Caco-2 (cell line): ENCODE measurements at regions not wholly inside any gene's neighbourhood (a gene's known extent, or its start where the extent isn't known, plus 50 kb on each side); places are given as distances from the start of the nearest gene placed in this dataset.

Experiments used
- BruUV-seq: library from RNA; stranded (reverse); fragments of 400-500 nt; replicated peaks from 2 replicates; lab custom pipeline; 2021; lab: Mats Ljungman, UMichigan
- CTCF ChIA-PET: fragments of 300-600 bp; sonication (Branson Sonifier 250); formaldehyde crosslinking; loops from one replicate; lab custom pipeline; 2022; ENCODE audit warnings: antibody characterized with exemption; lab: Charles Lee
- POLR2A ChIA-PET: fragments of 300-600 bp; sonication (Branson Sonifier 250); formaldehyde crosslinking; loops from one replicate; lab custom pipeline; 2022; ENCODE audit warnings: antibody characterized with exemption; lab: Charles Lee
- DNase-seq, 2 experiments: peaks; one replicate each; pipeline versions ENCODE4 v3.0.0 to v3.0.0-alpha.2; 2020 to 2022
- H3K27me3 ChIP-seq: replicated peaks from 2 replicates; pipeline ENCODE4 v1.6.0; 2011; ENCODE audit warnings: low read length; ENCODE audit not compliant: control insufficient read depth, insufficient read depth
- H3K36me3 ChIP-seq: 2 replicates; pipeline ENCODE4 v1.5.1; 2011; ENCODE audit warnings: low read length; ENCODE audit not compliant: control insufficient read depth, insufficient read depth
- H3K4me1 ChIP-seq: fragments of 250-450 bp; sonication (Bioruptor Pico); 2 replicates; pipeline ENCODE4 v1.5.1; 2020; ENCODE audit warnings: mild to moderate bottlenecking
- H3K4me3 ChIP-seq: 2 replicates; pipeline ENCODE4 v1.5.1; 2011; ENCODE audit warnings: low read depth, mild to moderate bottlenecking, control low read depth, low read length
- H3K9me3 ChIP-seq: fragments of 250-450 bp; sonication (Bioruptor Pico); 2 replicates; pipeline ENCODE4 v1.5.1; 2020; ENCODE audit warnings: mild to moderate bottlenecking, moderate library complexity
- H3K27ac Mint-ChIP-seq: one replicate; pipeline ENCODE4 v1.8.0; 2022; ENCODE audit warnings: mixed read lengths; ENCODE audit not compliant: unreplicated experiment
- H3K27me3 Mint-ChIP-seq: one replicate; pipeline ENCODE4 v1.8.0; 2022; ENCODE audit warnings: mixed read lengths; ENCODE audit not compliant: insufficient read depth, unreplicated experiment
- H3K36me3 Mint-ChIP-seq: one replicate; pipeline ENCODE4 v1.8.0; 2022; ENCODE audit warnings: mild to moderate bottlenecking, mixed read lengths; ENCODE audit not compliant: insufficient read depth, unreplicated experiment
- H3K4me1 Mint-ChIP-seq: one replicate; pipeline ENCODE4 v1.8.0; 2022; ENCODE audit warnings: low read depth, mixed read lengths; ENCODE audit not compliant: unreplicated experiment
- H3K4me3 Mint-ChIP-seq: one replicate; pipeline ENCODE4 v1.8.0; 2022; ENCODE audit warnings: mild to moderate bottlenecking, moderate library complexity, mixed read lengths; ENCODE audit not compliant: unreplicated experiment
- H3K9me3 Mint-ChIP-seq: one replicate; pipeline ENCODE4 v1.8.0; 2022; ENCODE audit warnings: mixed read lengths; ENCODE audit not compliant: unreplicated experiment
- intact Hi-C: fragments of 100-400 bp; cut with micrococcal nuclease; formaldehyde crosslinking; loops from one replicate; pipeline ENCODE4 v1.10.0; 2022; ENCODE audit not compliant: unreplicated experiment
- TF ChIP-seq, protein P1 (sequence below), 2 experiments: fragments of 200-600 bp in 1 of 2; IDR thresholded peaks; 1 replicate in 1 of 2; 2 replicates in 1 of 2; pipeline versions ENCODE4 v1.5.1 to v1.8.0; 2011 to 2022; ENCODE audit warnings: antibody characterized with exemption in 1 of 2, control low read depth in 1 of 2, inconsistent platforms in 1 of 2, low read depth in 1 of 2, low read length in 1 of 2, mild to moderate bottlenecking in 1 of 2, moderate library complexity in 1 of 2; ENCODE audit not compliant: insufficient read depth in 1 of 2, severe bottlenecking in 1 of 2, unreplicated experiment in 1 of 2

DNA sequence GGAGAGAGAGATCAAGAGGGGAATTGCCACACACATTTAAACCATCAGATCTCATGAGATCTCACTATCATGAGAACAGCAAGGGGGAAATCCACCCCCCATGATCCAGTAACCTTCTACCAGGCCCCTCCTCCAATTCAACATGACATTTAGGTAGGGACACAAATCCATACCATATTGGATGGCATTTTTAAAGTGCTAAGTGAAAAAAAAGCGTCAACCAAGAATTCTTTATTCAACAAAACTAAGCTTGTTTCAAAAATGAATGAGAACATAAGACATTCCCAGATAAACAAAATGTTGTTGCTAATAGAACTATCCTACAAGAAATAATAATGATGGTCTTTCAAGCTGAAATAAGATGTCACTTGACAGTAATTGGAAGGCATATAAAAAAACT, 626.2 kb upstream of the LRRTM1 start:
- Mint-ChIP-seq H3K9me3 (peaks cover 26% of the 10 kb centered on the region), H3K4me3 (no peak overlapping the region), H3K27ac (no peak overlapping the region), H3K4me1 (no peaks in the 10 kb centered on the region), H3K36me3 (no peaks in the 10 kb centered on the region), H3K27me3 (no peaks in the 10 kb centered on the region)
- intact Hi-C loops, result no loop called here
- TF ChIP-seq, protein P1, sequence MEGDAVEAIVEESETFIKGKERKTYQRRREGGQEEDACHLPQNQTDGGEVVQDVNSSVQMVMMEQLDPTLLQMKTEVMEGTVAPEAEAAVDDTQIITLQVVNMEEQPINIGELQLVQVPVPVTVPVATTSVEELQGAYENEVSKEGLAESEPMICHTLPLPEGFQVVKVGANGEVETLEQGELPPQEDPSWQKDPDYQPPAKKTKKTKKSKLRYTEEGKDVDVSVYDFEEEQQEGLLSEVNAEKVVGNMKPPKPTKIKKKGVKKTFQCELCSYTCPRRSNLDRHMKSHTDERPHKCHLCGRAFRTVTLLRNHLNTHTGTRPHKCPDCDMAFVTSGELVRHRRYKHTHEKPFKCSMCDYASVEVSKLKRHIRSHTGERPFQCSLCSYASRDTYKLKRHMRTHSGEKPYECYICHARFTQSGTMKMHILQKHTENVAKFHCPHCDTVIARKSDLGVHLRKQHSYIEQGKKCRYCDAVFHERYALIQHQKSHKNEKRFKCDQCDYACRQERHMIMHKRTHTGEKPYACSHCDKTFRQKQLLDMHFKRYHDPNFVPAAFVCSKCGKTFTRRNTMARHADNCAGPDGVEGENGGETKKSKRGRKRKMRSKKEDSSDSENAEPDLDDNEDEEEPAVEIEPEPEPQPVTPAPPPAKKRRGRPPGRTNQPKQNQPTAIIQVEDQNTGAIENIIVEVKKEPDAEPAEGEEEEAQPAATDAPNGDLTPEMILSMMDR (IDR thresholded peaks at IDR 0.05; ENCODE audit: insufficient read depth in 1 of 2, low read depth in 1 of 2, low read length in 1 of 2, severe bottlenecking in 1 of 2, unreplicated experiment in 1 of 2), result no peak
- CTCF ChIA-PET, result no interaction called here
- no TSS peak for BruUV-seq
- H3K4me3 ChIP-seq, result no peak overlapping the region
- H3K4me1 ChIP-seq, result no peaks in the 10 kb centered on the region
- POLR2A ChIA-PET, result no interaction called here
- H3K27me3 ChIP-seq, result no peaks in the 10 kb centered on the region
- H3K36me3 ChIP-seq, result no peaks in the 10 kb centered on the region
- no peaks in the 10 kb centered on the region; the same call in none of the 2 replicates for H3K9me3 ChIP-seq
- no peak for DNase-seq

DNA sequence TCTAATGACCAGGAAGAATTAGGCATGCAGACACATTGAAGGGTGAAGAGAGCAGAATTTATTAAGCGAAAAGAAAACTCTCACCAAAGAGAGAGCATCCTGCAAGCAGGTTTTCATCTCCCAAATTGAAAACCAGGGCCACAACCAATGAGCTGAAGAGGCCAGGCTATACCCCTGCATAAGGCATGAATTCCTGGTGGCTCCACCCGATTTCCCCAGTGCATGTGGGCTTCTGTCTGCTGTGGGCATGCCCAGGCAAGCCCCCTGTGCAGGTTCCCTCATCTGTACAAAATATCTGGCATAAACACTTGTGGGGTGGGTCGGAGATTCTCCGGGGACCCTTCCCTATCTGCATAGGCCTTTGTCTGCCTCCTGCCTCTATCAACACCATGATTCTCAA, 621.6 kb upstream of the LRRTM1 start:
- H3K4me1 Mint-ChIP-seq, result no peaks in the 10 kb centered on the region
- no TSS peak for BruUV-seq
- POLR2A ChIA-PET, result no interaction called here

DNA sequence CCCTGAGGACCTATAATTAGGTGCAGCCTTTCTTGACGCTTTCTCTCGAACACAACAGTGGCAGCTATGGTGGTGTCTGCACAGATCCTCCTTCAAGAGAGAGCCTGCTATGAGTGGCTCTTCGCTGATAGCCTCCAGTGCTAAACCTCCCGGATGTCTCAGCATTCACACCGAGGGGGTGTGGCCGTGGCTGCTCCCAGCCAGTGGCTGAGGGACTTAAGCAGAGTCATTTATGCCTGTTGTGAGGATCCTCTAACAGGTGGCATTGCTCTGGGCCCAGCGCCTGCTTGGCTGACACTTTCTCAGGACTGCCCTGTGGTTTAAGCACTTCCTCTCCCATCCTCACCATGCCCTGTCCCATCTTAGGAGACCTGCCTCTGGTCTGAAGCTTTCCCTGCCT, 592.0 kb upstream of the LRRTM1 start:
- Mint-ChIP-seq H3K4me3 (no peak overlapping the region), H3K36me3 (no peaks in the 10 kb centered on the region), H3K27me3 (no peaks in the 10 kb centered on the region), H3K27ac (no peak overlapping the region), H3K9me3 (peaks cover 9% of the 10 kb centered on the region), H3K4me1 (peaks cover 11% of the 10 kb centered on the region)
- no peaks in the 10 kb centered on the region for H3K9me3 ChIP-seq
- no peaks in the 10 kb centered on the region for H3K36me3 ChIP-seq
- BruUV-seq, result no TSS peak
- POLR2A ChIA-PET, result no interaction called here
- H3K4me1 ChIP-seq, result no peaks in the 10 kb centered on the region
- CTCF ChIA-PET, result no interaction called here
- TF ChIP-seq, protein P1 (IDR thresholded peaks at IDR 0.05; ENCODE audit: insufficient read depth in 1 of 2, low read depth in 1 of 2, low read length in 1 of 2, severe bottlenecking in 1 of 2, unreplicated experiment in 1 of 2), result no peak
- no peaks in the 10 kb centered on the region for H3K27me3 ChIP-seq
- H3K4me3 ChIP-seq, result no peak overlapping the region
- intact Hi-C loops, result no loop called here
- DNase-seq, result no peak

More for the DNA sequence above, 621.6 kb upstream of the LRRTM1 start:
- no peak overlapping the region for H3K27ac Mint-ChIP-seq
- H3K27me3 Mint-ChIP-seq, result no peaks in the 10 kb centered on the region
- Histone ChIP-seq H3K27me3 (no peaks in the 10 kb centered on the region), H3K4me3 (no peak overlapping the region), H3K36me3 (no peaks in the 10 kb centered on the region), H3K9me3 (no peaks in the 10 kb centered on the region; the same call in 1 of the 2 replicates), H3K4me1 (no peaks in the 10 kb centered on the region)
- CTCF ChIA-PET, result no interaction called here
- intact Hi-C loops, result no loop called here
- H3K9me3 Mint-ChIP-seq, result peaks cover 15% of the 10 kb centered on the region
- TF ChIP-seq, protein P1 (IDR thresholded peaks at IDR 0.05; ENCODE audit: insufficient read depth in 1 of 2, low read depth in 1 of 2, low read length in 1 of 2, severe bottlenecking in 1 of 2, unreplicated experiment in 1 of 2), result no peak
- no peak overlapping the region for H3K4me3 Mint-ChIP-seq
- no peaks in the 10 kb centered on the region for H3K36me3 Mint-ChIP-seq
- no peak for DNase-seq
